ENCODE measurements at regions not wholly inside any gene's neighbourhood (a gene's known extent, or its start where the extent isn't known, plus 50 kb on each side); places are given as distances from the start of the nearest gene placed in this dataset.

DNA sequence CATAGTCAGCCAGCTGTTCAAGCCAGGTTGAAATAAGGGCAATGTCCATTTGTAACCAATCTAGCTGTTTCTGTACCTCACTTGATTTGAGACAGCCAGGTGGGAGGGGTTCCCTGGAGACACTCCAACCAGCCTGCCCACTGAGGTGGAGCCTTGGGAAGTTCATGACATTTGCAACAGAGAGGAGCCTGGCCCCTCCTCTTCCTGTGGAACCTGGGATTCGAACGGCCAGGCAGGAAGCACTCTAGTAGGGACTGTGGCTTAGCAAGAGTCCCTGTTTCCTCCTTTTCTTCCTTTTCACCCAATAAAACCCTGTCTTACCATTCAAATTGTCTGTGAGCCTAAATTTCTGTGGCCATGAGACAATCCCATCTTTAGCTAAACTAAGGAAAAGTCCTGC, 312.3 kb upstream of the NMUR2 start:
- H3K36me3 ChIP-seq (ENCODE audit: control insufficient read depth in 2 of 2, insufficient read depth in 2 of 2, low read length in 1 of 2) = no peaks in the 10 kb centered on the region
- H4K20me1 ChIP-seq (ENCODE audit: control insufficient read depth, insufficient read depth) = no peaks in the 10 kb centered on the region
- RAD21 ChIA-PET (ENCODE audit: unreplicated experiment) = no interaction called here
- DNase-seq (ENCODE audit: low read depth, low spot score) (no peak), ATAC-seq (no peak), FAIRE-seq (no peak)
- no peak overlapping the region for H3K9ac ChIP-seq (ENCODE audit: control insufficient read depth, insufficient read depth, low read length)
- no TSS peak for BruUV-seq (replicated peaks)
- CTCF ChIA-PET = no interaction called here
- no peak overlapping the region for H2AFZ ChIP-seq (ENCODE audit: control insufficient read depth, low read depth, low read length)
- in situ Hi-C loops (cut with MboI) (no loop called here), intact Hi-C loops (cut with micrococcal nuclease; ENCODE audit: unreplicated experiment) (no loop called here)
- POLR2A ChIA-PET = no interaction called here
- H3K27me3 ChIP-seq (replicated peaks in 1 of 2; ENCODE audit: control insufficient read depth in 2 of 2, insufficient read depth in 2 of 2, low read length in 1 of 2) = no peaks in the 10 kb centered on the region
- H3K27ac ChIP-seq (ENCODE audit: control insufficient read depth, insufficient read depth) = no peak overlapping the region
- H3K79me2 ChIP-seq (ENCODE audit: control insufficient read depth, insufficient read depth, low read length) = no peaks in the 10 kb centered on the region
- 0% methylated on average over 2 of the region's 2 CpGs for WGBS (ENCODE audit: insufficient coverage, insufficient replicate concordance, low lambda C conversion rate, missing lambda C conversion rate)
- no peaks in the 10 kb centered on the region for H3K9me3 ChIP-seq (replicated peaks; ENCODE audit: control insufficient read depth, insufficient read depth, low read length)
- SMC1A ChIA-PET (ENCODE audit: uncharacterized antibody, unreplicated experiment) = interaction anchor here (0.8 kb wide), 1 partner anchor 334 kb away, joined by 3 read pairs; no protein-coding TSS in a partner anchor
- H3K4me1 ChIP-seq (ENCODE audit: control insufficient read depth, insufficient read depth, low read length) = no peaks in the 10 kb centered on the region
- no peak overlapping the region for H3K4me3 ChIP-seq
- H3K4me2 ChIP-seq (ENCODE audit: control insufficient read depth, insufficient read depth) = no peak overlapping the region
- TF ChIP-seq WRNIP1 (IDR thresholded peaks at IDR 0.05; ENCODE audit: borderline replicate concordance, low read depth, low read length) (no peak), RFX5 (IDR thresholded peaks at IDR 0.05; ENCODE audit: low read depth, low read length) (no peak), MTA3 (IDR thresholded peaks at IDR 0.05; ENCODE audit: borderline replicate concordance, low read length) (no peak), EED (IDR thresholded peaks at IDR 0.05; ENCODE audit: low read depth) (no peak), ZNF384 (IDR thresholded peaks at IDR 0.05; ENCODE audit: borderline replicate concordance, low read depth, low read length) (no peak), GATAD2B (conservative IDR thresholded peaks at IDR 0.05; ENCODE audit: low read depth) (no peak), RBBP5 (conservative IDR thresholded peaks at IDR 0.05) (no peak), MYB (IDR thresholded peaks at IDR 0.05; ENCODE audit: borderline replicate concordance, low read depth, low read length) (no peak), CUX1 (IDR thresholded peaks at IDR 0.05; ENCODE audit: insufficient replicate concordance, low read depth, low read length) (no peak), E2F4 (IDR thresholded peaks at IDR 0.05; ENCODE audit: low read depth, low read length) (no peak)
- TF ChIP-seq, protein P1, sequence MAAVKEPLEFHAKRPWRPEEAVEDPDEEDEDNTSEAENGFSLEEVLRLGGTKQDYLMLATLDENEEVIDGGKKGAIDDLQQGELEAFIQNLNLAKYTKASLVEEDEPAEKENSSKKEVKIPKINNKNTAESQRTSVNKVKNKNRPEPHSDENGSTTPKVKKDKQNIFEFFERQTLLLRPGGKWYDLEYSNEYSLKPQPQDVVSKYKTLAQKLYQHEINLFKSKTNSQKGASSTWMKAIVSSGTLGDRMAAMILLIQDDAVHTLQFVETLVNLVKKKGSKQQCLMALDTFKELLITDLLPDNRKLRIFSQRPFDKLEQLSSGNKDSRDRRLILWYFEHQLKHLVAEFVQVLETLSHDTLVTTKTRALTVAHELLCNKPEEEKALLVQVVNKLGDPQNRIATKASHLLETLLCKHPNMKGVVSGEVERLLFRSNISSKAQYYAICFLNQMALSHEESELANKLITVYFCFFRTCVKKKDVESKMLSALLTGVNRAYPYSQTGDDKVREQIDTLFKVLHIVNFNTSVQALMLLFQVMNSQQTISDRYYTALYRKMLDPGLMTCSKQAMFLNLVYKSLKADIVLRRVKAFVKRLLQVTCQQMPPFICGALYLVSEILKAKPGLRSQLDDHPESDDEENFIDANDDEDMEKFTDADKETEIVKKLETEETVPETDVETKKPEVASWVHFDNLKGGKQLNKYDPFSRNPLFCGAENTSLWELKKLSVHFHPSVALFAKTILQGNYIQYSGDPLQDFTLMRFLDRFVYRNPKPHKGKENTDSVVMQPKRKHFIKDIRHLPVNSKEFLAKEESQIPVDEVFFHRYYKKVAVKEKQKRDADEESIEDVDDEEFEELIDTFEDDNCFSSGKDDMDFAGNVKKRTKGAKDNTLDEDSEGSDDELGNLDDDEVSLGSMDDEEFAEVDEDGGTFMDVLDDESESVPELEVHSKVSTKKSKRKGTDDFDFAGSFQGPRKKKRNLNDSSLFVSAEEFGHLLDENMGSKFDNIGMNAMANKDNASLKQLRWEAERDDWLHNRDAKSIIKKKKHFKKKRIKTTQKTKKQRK (IDR thresholded peaks at IDR 0.05; ENCODE audit: low read depth, low read length) = no peak
- TF ChIP-seq, protein P2, sequence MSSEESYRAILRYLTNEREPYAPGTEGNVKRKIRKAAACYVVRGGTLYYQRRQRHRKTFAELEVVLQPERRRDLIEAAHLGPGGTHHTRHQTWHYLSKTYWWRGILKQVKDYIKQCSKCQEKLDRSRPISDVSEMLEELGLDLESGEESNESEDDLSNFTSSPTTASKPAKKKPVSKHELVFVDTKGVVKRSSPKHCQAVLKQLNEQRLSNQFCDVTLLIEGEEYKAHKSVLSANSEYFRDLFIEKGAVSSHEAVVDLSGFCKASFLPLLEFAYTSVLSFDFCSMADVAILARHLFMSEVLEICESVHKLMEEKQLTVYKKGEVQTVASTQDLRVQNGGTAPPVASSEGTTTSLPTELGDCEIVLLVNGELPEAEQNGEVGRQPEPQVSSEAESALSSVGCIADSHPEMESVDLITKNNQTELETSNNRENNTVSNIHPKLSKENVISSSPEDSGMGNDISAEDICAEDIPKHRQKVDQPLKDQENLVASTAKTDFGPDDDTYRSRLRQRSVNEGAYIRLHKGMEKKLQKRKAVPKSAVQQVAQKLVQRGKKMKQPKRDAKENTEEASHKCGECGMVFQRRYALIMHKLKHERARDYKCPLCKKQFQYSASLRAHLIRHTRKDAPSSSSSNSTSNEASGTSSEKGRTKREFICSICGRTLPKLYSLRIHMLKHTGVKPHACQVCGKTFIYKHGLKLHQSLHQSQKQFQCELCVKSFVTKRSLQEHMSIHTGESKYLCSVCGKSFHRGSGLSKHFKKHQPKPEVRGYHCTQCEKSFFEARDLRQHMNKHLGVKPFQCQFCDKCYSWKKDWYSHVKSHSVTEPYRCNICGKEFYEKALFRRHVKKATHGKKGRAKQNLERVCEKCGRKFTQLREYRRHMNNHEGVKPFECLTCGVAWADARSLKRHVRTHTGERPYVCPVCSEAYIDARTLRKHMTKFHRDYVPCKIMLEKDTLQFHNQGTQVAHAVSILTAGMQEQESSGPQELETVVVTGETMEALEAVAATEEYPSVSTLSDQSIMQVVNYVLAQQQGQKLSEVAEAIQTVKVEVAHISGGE (CRISPR knock-in tag; IDR thresholded peaks at IDR 0.05) = no peak
